ENCODE measurements at regions not wholly inside any gene's neighbourhood (a gene's known extent, or its start where the extent isn't known, plus 50 kb on each side); places are given as distances from the start of the nearest gene placed in this dataset.
"Not testable (repeated sequence)": the region's sequence is repeated elsewhere in the genome, so short reads cannot be mapped to it uniquely, and the experiment has no call there.

DNA sequence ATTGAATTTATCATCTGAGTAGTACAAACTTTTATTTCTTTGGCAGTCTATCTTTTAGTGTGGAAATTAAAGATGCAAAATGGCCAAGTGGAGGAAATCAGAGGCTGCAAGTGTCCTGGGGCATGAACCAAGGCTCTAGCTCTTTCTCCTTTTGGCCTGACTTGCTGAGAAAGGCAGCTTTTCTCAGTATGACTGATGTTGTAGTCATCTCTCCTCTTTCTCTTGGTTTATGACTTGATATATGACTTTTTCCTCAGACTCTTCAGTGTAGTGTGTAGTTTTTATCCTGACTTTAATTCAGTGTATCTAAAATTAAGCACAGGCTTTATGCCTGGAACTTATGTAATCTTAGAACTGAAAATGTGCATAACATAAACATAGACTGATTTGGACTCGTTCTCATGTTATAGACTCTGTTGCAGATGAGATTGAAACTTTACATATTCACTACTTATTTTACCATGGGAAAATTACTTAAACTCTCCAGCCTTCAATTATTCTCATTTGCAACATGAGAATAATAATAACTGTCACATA is 65.7 kb downstream of the SLITRK5 start:
- no peak for DNase-seq

DNA sequence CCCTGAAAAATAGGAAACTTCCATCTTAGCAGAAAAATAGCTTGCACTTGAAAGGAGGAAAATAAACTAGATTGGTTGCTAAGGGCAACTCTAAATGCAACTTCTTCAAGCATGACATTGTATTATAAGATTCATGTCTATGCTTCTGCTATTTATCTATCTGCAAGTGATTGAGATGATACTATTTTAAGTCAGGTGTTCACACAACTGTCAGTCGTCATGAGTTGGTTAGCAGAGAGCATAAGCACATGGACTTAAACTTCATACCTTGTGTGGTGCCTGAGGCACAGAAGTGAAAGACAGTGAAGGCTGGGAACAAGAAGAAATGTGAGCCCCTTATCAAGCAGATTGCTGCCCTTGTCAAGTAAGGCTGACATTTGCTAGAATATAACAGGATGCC is 82.9 kb downstream of the SLITRK5 start:
- DNase-seq: no peak

DNA sequence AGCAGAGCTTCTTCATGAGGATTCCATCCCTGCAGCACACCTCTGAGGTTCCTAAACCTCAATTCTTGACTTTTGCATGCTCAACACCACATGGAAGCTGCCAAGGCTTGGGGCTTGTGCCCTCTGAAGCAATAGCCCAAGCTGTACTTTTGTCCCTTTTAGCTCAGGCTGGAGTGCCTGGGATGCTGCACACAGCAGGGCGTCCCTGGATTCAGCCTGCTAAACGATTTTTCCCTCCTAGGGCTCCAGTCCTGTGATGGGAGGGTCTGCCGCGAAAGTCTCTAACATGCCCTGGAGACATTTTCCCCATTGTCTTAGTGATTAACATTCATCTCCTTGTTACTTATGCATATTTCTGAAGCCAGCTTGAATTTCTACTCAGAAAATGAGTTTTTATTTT is 98.3 kb downstream of the SLITRK5 start:
- no peak for DNase-seq

DNA sequence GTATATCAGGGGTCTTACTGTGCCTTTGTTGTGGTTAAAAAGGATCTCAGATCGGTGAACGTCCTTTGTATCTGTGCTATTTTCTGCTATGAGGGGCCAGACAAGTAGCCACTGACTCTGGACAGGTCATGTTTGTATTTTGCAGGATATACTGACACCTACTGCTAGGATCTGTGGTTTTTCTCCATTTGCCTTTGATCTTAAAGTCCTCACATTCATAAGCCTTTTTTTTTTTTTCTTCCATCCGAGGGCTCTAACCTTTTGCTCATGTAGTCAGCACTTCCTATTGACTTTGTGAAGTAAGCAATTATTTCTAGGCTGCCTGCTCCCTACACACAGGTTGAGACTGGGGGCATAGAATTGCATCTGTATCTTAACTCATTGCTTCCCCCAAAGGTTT is 106.2 kb downstream of the SLITRK5 start:
- DNase-seq: no peak

DNA sequence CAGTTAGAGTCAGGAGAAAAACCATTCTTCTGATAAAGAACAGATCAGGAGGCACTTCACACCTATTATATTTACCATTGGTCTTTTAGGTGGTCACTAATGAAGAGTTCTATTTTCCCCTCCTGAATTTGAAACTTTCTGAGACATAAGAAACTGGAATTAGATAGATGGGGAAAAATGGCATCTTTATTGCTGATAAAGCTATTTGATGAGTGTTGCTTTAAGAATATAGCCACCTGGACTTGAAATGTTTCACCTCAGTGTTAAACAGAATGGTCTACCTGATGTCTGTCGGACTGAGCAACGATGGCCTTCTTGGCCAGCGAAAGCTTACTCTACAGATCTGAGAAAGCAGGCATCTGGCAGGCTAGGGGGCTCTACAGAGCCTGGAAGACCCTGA is 107.0 kb downstream of the SLITRK5 start:
- DNase-seq: no peak

DNA sequence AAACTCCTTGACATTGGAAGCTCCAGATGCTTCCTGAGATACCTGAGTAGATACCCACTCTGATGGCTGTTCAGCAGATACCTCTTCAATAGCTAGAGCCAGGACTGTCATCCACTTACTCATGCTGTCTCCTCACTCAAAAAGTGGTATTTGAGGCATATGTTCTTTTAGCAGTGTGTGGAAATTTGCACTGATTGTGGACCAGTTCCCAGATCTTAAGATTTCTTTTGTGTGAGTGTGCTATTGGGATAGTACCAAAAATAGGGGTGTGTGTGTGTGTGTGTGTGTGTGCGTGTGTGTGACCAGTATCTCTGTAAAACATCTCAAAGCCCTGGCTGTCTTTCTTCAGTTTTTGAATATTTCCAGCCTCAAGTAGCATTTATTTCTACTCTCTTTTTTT is 108.3 kb downstream of the SLITRK5 start:
- DNase-seq: no peak

DNA sequence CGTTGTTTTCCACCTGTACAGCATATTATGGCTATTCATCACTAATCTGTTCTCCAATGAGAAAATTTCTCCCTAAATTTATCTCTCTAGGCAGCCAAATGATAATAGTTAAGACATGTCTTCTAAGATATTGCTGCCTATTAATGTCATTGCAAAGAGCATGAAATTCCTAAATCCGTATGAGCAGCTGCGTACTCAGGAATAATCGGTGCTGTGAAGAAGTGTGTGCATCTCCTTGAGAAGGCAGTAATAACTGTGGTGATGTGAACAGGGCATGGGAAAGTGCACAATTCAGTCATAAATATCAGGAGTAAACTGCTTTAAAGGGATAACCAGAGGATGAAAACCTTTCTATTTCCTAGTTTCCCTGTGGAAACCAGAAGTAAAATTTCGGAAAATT is 112.2 kb downstream of the SLITRK5 start:
- DNase-seq: no peak

DNA sequence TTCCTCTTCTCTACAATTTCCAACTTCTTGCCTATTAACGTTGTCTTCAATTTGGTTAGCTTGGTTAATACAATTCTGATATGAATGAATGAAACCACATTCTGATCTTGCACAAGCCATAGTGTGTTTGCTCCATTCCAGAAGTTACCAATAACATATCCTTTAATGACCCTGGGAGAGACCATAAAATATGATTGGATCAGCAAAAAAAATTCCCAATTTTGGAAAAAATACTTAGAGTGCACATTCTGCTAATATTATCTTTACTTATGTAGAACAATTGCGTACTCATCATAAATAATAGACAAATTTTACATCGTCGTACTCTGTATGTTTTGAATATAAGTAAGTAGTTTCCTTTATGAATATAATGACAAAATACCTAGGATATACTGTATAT is 117.2 kb downstream of the SLITRK5 start:
- no peak for DNase-seq

DNA sequence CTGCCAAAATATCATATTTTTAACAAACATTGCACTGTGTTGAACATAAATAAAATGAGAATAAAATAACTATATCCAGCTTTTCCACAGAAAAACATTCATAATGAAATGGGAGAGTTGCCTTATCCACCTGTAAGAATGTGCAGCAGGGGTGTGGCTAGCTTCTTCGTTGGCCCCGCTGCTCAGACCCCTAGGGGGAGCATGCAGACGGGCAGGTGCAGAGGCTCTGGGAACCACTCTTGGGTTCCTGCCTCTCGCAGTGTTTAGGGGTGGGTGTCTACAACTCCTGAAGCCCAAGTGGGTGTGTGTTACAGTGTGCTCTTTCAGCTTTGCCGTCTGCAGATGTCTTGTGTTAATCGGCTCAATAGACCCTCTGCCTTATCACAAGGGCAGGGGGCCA is 121.7 kb downstream of the SLITRK5 start:
- no peak for DNase-seq

DNA sequence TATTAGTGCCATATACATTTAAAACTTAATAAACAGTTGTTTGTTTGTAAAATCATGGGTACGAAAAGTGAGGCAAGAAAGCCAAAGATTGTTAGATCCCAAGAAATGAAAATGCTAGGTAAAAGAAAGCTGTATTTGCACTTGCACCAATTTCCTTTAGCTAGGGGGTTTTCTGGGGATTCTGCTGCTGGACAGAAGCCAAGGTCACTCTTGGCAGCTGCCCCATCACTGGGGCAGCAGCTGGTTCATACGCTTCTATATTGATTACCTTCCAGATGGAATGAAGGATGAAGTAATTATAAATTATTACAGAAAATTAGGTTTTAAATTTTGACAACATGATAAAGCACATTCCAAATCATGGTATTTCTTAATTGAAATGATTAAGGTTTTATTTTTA is 127.4 kb downstream of the SLITRK5 start:
- peak; percentile 14 to 64 for DNase-seq

DNA sequence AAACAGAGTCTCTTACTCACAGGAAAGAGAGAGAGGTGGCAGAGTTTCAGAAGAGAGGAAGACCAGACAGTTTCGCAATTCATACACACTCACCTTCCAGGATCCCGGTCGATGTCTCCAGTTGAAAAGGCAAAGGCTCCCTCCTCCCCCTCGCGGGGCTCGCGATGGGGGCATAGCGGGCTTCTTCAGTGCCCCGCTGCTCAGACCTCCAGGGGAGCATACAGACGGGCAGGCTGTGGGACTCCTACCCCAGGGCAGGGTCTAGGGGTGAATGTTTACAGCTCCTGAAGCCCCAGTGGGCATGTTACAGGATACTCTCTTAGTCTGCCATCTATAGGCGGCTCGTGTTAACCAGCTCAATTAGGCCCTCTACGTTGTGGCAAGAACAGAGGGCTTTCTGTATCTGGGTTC is 139.2 kb downstream of the SLITRK5 start:
- DNase-seq: no peak

DNA sequence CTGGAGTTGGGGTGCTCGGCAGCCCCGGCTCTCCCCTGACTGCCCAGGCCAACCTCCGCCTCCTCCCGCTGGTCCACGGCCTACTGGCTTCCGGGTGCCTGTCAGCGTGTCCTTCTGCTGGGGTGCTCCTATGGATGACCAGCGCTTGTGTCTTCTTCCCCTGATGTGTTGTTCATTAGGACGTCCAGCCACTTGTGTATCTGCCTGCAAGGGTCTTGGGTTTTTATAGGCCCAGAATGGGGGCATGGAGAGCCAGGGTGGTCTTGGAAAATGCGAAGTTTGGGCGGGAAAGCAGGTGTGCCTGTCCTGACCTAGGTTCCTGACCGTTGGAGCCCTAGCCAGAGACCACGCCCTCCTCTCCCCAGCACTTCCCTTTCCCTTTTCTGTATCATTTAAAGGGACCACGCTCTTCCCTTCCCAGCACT is 139.8 kb downstream of the SLITRK5 start:
- DNase-seq: no peak

DNA sequence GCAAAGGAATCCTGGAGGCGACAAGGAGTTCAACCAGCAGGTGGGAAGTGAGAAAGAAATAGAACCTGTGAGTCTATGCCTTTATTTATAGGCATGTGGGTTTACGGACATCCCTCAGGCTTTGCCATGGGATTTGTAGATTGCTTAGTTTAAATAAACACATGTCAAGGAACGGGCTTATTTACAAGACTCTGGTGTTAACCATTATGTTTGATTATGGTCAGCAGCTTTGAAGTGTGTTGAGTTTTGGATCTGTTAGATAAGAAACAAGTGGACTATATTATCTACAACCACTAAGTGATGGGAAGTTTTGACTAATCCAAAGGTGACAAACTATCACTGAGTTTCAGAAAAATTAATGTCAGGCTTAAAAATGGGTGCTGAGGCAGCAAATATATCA is 143.2 kb downstream of the SLITRK5 start:
- DNase-seq: no peak

DNA sequence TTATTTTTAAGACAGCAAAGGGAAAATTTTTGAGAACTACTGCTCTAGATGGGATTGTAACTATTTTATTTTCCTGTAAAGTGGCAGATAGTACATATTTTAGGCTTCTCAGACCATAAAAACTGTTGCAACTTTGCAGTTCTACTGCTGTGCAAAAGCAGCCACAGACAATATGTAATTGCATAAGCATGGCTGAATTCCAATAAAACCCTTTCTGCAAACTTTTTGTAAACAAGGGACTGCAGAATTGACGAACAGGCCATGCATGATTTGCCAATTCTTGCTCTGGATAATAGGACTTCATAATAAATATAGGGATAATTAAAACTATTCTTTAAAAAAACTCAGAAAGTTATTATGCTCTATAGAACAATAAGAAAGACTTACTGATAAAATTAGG is 149.1 kb downstream of the SLITRK5 start:
- DNase-seq: no peak

DNA sequence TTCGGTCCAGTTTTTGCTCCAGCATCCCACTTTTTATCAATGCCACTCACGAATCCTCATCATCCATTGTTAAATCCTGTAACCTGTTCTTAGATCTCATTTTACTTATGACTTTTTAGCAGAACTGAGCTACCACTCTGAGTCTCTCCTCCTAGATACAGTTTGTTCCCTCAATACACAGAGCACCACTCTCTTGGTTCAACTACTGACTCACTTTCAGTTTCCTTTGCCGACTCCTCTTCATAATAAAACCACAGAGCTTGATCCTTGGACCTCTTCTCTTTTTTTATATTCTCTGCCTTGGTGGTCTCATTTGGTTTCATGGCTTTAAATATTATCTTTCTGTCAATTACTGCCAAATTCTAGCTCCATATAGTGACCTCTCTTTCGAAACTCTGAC is 150.3 kb downstream of the SLITRK5 start:
- no peak for DNase-seq

DNA sequence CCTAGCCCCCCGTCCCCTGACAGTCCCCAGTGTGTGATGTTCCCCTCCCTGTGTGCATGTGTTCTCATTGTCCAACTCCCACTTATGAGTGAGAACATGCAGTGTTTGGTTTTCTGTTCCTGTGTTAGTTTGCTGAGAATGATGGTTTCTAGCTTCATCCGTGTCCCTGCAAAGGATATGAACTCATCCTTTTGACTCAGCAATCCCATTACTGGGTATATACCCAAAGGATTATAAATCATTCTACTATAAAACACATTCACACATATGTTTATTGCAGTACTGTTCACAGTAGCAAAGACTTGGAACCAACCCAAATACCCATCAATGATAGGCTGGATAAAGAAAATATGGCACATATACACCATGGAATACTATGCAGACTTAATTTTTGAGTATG is 155.1 kb downstream of the SLITRK5 start:
- DNase-seq: not testable (repeated sequence)

DNA sequence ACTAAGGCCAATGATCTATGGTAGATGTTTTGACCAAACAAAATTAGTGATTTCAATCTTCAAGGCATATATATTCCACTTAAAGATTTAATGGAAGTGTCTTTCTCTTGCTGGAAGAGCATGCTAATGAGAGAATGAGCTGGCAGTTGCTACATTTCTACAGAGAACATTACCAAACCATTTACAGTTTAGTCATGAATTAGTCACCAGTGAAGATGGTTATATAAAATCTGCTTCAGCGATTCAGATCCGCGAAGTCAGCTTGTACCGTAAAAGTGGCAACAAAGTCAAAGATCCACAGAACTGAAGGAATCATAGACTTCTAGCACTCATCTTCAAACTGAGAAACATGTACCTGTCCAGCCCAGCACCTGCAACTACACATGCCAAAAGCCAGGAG is 156.3 kb downstream of the SLITRK5 start:
- DNase-seq: no peak

DNA sequence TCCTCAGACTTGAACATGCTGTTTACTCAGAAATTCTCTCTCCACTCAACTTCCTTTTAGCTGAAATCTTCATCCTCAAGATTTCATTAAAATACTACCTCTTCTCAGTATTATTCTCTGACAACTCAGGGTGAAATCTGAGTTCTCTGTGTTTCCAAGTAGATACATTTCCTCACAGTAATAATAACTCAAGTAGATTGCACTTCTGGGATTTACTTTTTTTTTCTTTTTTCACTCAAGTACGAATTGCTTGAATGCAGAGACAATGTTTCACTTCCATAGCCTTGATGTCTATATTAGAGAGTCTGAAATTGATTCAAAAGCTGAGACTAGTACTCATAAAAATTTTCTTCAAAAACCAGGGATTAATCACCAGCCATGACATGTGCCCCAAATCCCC is 166.4 kb downstream of the SLITRK5 start:
- no peak for DNase-seq

DNA sequence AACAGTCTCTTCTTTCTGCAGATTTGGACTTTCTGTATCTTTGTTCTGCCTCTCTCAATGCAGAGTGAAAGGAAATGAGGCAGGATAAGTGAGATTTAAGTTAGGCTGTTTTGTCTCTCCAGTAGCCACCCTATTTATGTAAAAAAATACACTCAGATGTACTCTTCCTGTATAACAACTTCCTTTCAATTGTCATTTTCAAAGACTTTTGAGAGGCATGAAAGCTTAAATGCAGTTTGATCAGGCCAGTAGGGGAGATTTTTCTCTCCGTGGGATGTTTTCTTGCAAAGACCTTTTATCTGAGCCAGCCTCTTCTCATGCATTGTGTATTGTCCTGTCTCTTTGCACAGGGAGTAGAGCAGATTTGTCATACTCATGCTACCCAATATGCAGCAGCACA is 166.8 kb downstream of the SLITRK5 start:
- DNase-seq: no peak

DNA sequence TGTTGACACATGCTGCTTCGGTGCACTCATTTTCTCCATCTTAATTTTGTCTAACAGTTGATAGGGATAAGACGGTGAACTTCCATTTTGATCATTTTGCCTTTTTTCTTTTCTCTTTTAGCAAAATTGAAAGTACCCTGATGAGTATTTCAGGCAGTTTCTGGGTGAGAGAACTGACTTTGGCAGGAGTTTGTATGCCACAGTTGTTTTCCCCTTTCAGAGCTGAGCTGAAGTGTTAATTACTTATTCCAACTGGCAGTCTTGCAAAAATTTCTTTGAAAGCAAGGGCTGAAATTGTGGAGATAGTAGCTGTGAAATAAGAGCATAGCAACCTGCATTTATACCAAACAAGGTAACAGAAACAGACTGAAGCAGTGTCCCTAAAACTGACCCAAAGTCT is 180.2 kb downstream of the SLITRK5 start:
- no peak for DNase-seq

DNA sequence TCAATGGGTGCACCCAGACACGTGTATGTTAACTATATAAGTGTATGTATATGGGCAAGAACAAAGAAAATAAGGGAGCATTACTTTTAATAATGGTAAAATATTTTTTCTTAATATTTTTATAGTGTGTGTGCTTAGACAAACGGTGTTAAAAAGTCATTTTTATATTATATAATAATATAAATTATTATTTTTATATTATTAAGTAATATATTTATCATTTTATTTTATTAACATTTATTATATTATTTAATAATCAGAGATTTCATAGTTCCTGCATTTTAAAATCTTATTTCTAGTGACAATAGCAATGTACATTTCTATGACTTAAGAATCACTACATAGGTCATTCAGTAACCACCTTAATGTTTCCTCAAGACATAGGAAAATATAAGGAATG is 184.4 kb downstream of the SLITRK5 start:
- no peak for DNase-seq

DNA sequence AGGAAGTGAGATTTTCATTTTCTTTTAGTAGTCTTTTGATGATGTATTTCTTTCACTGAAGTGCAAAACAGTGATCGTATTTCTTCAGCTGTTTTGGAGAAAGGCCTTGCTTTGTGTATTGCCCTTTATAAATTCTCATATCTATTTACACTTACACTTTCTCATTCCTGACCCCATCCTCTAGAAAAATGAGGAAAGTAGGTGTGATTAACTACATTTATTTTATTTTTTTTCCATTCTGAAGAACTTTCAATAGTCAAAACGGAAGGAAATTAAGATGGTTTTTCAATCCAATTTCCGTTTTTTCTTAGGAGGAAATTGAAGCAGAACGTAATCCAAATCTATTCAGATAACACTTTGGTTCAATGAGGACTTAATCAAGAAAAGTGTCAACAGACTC is 188.1 kb downstream of the SLITRK5 start:
- DNase-seq: no peak

DNA sequence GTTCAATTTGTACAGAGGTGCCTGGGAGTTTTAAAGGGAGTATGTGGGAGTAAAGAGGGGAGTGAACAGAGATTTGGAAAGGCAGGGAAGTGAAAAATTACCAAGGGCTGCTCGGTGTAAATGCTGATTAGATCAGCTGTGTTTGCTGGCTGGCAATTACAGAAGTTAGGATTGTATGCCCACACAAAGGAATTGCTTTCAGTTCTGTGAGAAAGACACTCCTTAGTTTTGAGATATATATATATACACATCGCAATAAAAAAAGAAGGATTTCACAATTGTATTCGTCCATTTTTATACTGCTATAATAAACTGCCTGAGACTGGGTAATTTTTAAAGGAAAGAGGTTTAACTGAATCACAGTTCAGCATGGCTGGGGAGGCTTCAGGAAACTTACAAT is 196.3 kb downstream of the SLITRK5 start:
- no peak for DNase-seq

DNA sequence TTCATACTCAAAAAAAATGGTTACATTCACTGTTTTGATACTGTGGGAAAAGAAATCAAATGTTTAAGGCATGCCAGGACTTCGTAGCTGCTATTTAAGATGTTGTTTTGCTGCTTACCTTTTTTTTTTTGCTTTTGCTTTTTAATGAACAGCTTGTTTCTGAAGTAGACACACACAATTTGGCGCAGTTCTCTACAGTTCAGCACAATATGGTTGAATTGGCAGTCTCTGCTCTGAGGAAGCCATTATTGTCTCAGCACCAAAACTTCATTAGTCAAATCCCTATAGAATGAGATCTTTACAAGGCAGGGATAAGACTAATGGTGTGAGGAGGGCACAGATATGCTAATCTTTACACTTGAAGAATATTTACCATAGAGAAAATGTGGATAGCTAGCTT is 197.6 kb downstream of the SLITRK5 start:
- peak in 1 of 2 experiments; percentile 27 for DNase-seq

DNA sequence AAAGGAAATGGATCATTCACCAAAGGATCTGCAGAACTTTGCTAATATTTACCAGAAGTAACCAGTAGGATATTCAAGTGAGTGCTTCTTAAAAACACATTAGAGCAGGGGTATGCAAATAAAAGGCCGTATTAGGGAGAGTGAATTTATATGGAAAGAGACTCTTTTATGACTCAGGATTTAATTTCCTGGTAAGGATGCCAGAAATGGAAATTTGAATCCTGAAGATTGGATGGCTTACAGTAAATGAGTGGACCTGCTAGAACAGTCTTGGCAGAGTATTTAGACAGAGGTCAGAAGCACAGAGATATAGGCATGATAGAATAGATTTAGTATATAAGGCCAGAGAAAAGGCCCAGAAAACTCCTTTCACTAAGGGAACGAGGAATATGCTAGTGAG is 201.6 kb downstream of the SLITRK5 start:
- no peak for DNase-seq

DNA sequence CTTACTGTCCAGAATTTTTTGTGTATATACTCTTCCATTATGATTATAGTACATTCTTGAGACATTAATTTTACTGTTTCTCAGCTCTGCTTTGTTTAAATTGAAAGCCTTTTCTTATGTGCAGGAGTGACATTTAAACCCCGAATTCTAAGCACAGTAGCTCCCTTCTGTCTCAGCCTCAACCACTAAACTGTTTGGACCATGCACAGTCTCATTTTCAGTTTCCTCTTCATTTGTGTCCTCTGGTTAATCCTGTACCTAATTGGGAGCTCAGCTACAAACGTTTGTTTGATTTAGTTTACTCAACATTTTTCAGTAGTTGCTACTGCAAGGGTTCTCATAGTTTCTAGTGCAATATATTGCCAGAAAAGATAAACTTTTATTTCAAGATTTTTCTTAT is 206.3 kb downstream of the SLITRK5 start:
- DNase-seq: no peak
